ENCODE measurements at regions not wholly inside any gene's neighbourhood (a gene's known extent, or its start where the extent isn't known, plus 50 kb on each side); places are given as distances from the start of the nearest gene placed in this dataset.

- no peak for TF ChIP-seq CTCF (IDR thresholded peaks at IDR 0.05; ENCODE audit: control insufficient read depth, insufficient read depth, low read depth, low read length, missing control alignments)
- DNase-seq (ENCODE audit: low read depth) = no peak
- no peak overlapping the region for H3K4me3 ChIP-seq (ENCODE audit: control insufficient read depth, low read depth, low read length)
These were observed 84.5 kb downstream of the KBTBD8 start for GRCh38 chr3:67082533-67083024.

GRCh38 chr3:67083277-67083676 is 85.2 kb downstream of the KBTBD8 start:
- TF ChIP-seq CTCF (IDR thresholded peaks at IDR 0.05; ENCODE audit: control insufficient read depth, insufficient read depth, low read depth, low read length, missing control alignments) = no peak
- DNase-seq (ENCODE audit: low read depth) = no peak
- H3K4me3 ChIP-seq (ENCODE audit: control insufficient read depth, low read depth, low read length) = no peak overlapping the region

GRCh38 chr3:67087788-67088187 is 89.7 kb downstream of the KBTBD8 start:
- no peak overlapping the region for H3K4me3 ChIP-seq (ENCODE audit: control insufficient read depth, low read depth, low read length)
- no peak for DNase-seq (ENCODE audit: low read depth)
- no peak for TF ChIP-seq CTCF (IDR thresholded peaks at IDR 0.05; ENCODE audit: control insufficient read depth, insufficient read depth, low read depth, low read length, missing control alignments)

- peak; percentile 14 for DNase-seq (ENCODE audit: low read depth)
- H3K4me3 ChIP-seq (ENCODE audit: control insufficient read depth, low read depth, low read length) = no peak overlapping the region
- no peak for TF ChIP-seq CTCF (IDR thresholded peaks at IDR 0.05; ENCODE audit: control insufficient read depth, insufficient read depth, low read depth, low read length, missing control alignments)
These were observed 92.4 kb downstream of the KBTBD8 start for GRCh38 chr3:67090474-67090873.

- no peak for TF ChIP-seq CTCF (IDR thresholded peaks at IDR 0.05; ENCODE audit: control insufficient read depth, insufficient read depth, low read depth, low read length, missing control alignments)
- H3K4me3 ChIP-seq (ENCODE audit: control insufficient read depth, low read depth, low read length) = no peak overlapping the region
- DNase-seq (ENCODE audit: low read depth) = no peak
These were observed 95.2 kb downstream of the KBTBD8 start for GRCh38 chr3:67093305-67093704.

GRCh38 chr3:67094167-67094566 is 96.1 kb downstream of the KBTBD8 start:
- no peak for TF ChIP-seq CTCF (IDR thresholded peaks at IDR 0.05; ENCODE audit: control insufficient read depth, insufficient read depth, low read depth, low read length, missing control alignments)
- H3K4me3 ChIP-seq (ENCODE audit: control insufficient read depth, low read depth, low read length) = no peak overlapping the region
- no peak for DNase-seq (ENCODE audit: low read depth)

GRCh38 chr3:67094774-67095173 is 96.7 kb downstream of the KBTBD8 start:
- H3K4me3 ChIP-seq (ENCODE audit: control insufficient read depth, low read depth, low read length) = no peak overlapping the region
- no peak for TF ChIP-seq CTCF (IDR thresholded peaks at IDR 0.05; ENCODE audit: control insufficient read depth, insufficient read depth, low read depth, low read length, missing control alignments)
- DNase-seq (ENCODE audit: low read depth) = no peak
